ENCODE measurements at regions not wholly inside any gene's neighbourhood (a gene's known extent, or its start where the extent isn't known, plus 50 kb on each side); places are given as distances from the start of the nearest gene placed in this dataset.

- Histone ChIP-seq H3K36me3 (ENCODE audit: control insufficient read depth, insufficient read depth, low read length) (no peaks in the 10 kb centered on the region), H3K9ac (ENCODE audit: low read depth, low read length) (no peak overlapping the region), H3K4me3 (ENCODE audit: low read depth, low read length) (no peak overlapping the region), H3K4me1 (ENCODE audit: control insufficient read depth, insufficient read depth, low read length) (no peaks in the 10 kb centered on the region), H3K9me3 (ENCODE audit: control insufficient read depth, insufficient read depth, low read length) (no peaks in the 10 kb centered on the region), H3K27me3 (ENCODE audit: control insufficient read depth, insufficient read depth, low read length) (no peaks in the 10 kb centered on the region)
Observed at GRCh38 chr3:106783231-106783630, 594.0 kb upstream of the CCDC54 start.

DNA sequence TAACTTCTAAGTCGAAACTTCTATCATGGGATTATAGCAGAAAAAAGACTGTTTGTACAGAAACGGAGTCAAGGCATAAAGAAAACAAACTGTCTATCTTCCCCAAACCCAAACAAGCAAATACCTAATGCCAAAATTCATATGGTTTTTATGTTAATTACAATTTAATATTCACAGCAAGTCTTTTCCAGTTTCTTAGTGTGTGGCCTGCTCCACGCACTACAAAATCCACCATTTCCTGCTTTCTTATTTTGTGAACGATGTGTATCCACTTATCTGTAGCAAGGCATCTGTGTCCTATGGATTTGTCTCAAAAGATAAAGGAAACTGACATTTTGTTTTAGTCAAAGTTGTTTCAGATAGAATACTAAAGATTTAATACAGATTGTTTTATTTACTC, 588.0 kb upstream of the CCDC54 start:
- no peak overlapping the region for H3K9ac ChIP-seq (ENCODE audit: low read depth, low read length)

GRCh38 chr3:106792716-106793115, 584.5 kb upstream of the CCDC54 start:
- Histone ChIP-seq H3K9me3 (ENCODE audit: control insufficient read depth, insufficient read depth, low read length) (no peaks in the 10 kb centered on the region), H3K4me3 (ENCODE audit: low read depth, low read length) (no peak overlapping the region), H3K27me3 (ENCODE audit: control insufficient read depth, insufficient read depth, low read length) (no peaks in the 10 kb centered on the region), H3K36me3 (ENCODE audit: control insufficient read depth, insufficient read depth, low read length) (no peaks in the 10 kb centered on the region), H3K4me1 (ENCODE audit: control insufficient read depth, insufficient read depth, low read length) (no peaks in the 10 kb centered on the region), H3K9ac (ENCODE audit: low read depth, low read length) (no peak overlapping the region)

More for the DNA sequence above, 588.0 kb upstream of the CCDC54 start:
- Histone ChIP-seq H3K9me3 (ENCODE audit: control insufficient read depth, insufficient read depth, low read length) (no peaks in the 10 kb centered on the region), H3K36me3 (ENCODE audit: control insufficient read depth, insufficient read depth, low read length) (no peaks in the 10 kb centered on the region), H3K4me3 (ENCODE audit: low read depth, low read length) (no peak overlapping the region), H3K4me1 (ENCODE audit: control insufficient read depth, insufficient read depth, low read length) (no peaks in the 10 kb centered on the region), H3K27me3 (ENCODE audit: control insufficient read depth, insufficient read depth, low read length) (no peaks in the 10 kb centered on the region)

GRCh38 chr3:106794442-106794841, 582.8 kb upstream of the CCDC54 start:
- Histone ChIP-seq H3K36me3 (ENCODE audit: control insufficient read depth, insufficient read depth, low read length) (no peaks in the 10 kb centered on the region), H3K4me3 (ENCODE audit: low read depth, low read length) (no peak overlapping the region), H3K4me1 (ENCODE audit: control insufficient read depth, insufficient read depth, low read length) (no peaks in the 10 kb centered on the region), H3K9ac (ENCODE audit: low read depth, low read length) (no peak overlapping the region), H3K9me3 (ENCODE audit: control insufficient read depth, insufficient read depth, low read length) (no peaks in the 10 kb centered on the region), H3K27me3 (ENCODE audit: control insufficient read depth, insufficient read depth, low read length) (no peaks in the 10 kb centered on the region)

GRCh38 chr3:106795553-106795952, 581.7 kb upstream of the CCDC54 start:
- Histone ChIP-seq H3K27me3 (ENCODE audit: control insufficient read depth, insufficient read depth, low read length) (no peaks in the 10 kb centered on the region), H3K9ac (ENCODE audit: low read depth, low read length) (no peak overlapping the region), H3K4me1 (ENCODE audit: control insufficient read depth, insufficient read depth, low read length) (no peaks in the 10 kb centered on the region), H3K36me3 (ENCODE audit: control insufficient read depth, insufficient read depth, low read length) (no peaks in the 10 kb centered on the region), H3K9me3 (ENCODE audit: control insufficient read depth, insufficient read depth, low read length) (no peaks in the 10 kb centered on the region), H3K4me3 (ENCODE audit: low read depth, low read length) (no peak overlapping the region)

DNA sequence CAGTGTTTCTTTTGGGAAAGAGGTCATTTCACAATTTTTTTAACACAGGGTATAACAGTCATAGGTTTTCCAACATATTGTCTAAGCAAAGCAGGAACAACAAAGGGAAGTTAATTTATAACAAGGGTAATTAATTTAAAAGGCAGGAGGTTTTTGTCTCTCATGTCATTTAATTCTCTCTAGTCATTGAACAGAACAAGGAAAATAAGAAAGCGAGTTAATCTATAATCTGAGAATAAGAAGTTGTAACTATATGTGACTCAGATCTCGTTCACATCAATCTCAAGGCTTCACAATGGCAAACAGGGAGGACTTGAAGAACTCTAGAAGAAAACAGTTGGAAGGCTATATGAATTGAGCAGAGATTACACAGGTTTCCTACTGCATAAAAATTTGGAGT, 579.8 kb upstream of the CCDC54 start:
- Histone ChIP-seq H3K4me3 (ENCODE audit: low read depth, low read length) (no peak overlapping the region), H3K36me3 (ENCODE audit: control insufficient read depth, insufficient read depth, low read length) (no peaks in the 10 kb centered on the region), H3K9me3 (ENCODE audit: control insufficient read depth, insufficient read depth, low read length) (no peaks in the 10 kb centered on the region), H3K4me1 (ENCODE audit: control insufficient read depth, insufficient read depth, low read length) (no peaks in the 10 kb centered on the region), H3K9ac (ENCODE audit: low read depth, low read length) (no peak overlapping the region), H3K27me3 (ENCODE audit: control insufficient read depth, insufficient read depth, low read length) (no peaks in the 10 kb centered on the region)

DNA sequence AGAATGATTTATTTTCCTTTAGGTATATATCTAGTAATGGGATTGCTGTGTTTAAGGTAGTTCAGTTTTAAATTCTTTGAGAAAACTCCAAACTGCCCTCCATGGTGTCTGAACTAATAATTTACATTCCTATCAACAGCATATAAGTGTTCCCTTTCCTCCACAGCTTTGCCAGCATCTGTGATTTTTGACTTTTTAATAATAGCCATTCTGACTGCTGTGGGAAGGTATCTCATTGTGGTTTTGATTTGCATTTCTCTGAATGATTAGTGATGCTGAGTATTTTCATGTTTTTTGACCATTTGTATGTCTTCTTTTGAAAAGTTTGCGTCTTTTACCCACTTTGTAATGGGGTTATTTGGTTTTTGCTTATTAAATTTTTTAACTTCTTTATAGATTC, 571.6 kb upstream of the CCDC54 start:
- H3K27me3 ChIP-seq (ENCODE audit: control insufficient read depth, insufficient read depth, low read length), result no peaks in the 10 kb centered on the region
- no peak overlapping the region for H3K9ac ChIP-seq (ENCODE audit: low read depth, low read length)

DNA sequence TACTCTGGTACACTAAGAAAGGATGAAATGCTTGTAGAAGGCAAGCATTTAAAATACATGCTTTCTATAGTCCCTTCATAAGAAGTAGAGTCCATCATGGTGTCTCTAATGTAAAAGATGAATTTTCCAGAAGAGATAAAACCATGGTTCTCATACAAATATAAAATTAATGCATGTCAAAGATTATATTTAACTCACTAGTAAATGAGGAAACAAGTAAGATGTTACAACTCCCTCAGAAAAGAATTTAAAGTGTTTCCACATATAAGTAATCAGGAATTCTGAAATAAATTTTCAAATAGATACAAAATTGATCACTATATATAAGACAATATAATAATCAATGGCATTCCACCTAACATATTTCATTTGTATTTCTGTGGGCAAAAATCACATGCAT, 570.3 kb upstream of the CCDC54 start:
- Histone ChIP-seq H3K27me3 (ENCODE audit: control insufficient read depth, insufficient read depth, low read length) (no peaks in the 10 kb centered on the region), H3K9me3 (ENCODE audit: control insufficient read depth, insufficient read depth, low read length) (no peaks in the 10 kb centered on the region), H3K36me3 (ENCODE audit: control insufficient read depth, insufficient read depth, low read length) (no peaks in the 10 kb centered on the region), H3K4me1 (ENCODE audit: control insufficient read depth, insufficient read depth, low read length) (no peaks in the 10 kb centered on the region), H3K9ac (ENCODE audit: low read depth, low read length) (no peak overlapping the region), H3K4me3 (ENCODE audit: low read depth, low read length) (no peak overlapping the region)

More for the DNA sequence above, 571.6 kb upstream of the CCDC54 start:
- no peak overlapping the region for H3K4me3 ChIP-seq (ENCODE audit: low read depth, low read length)
- no peaks in the 10 kb centered on the region for H3K4me1 ChIP-seq (ENCODE audit: control insufficient read depth, insufficient read depth, low read length)
- no peaks in the 10 kb centered on the region for H3K9me3 ChIP-seq (ENCODE audit: control insufficient read depth, insufficient read depth, low read length)
- no peaks in the 10 kb centered on the region for H3K36me3 ChIP-seq (ENCODE audit: control insufficient read depth, insufficient read depth, low read length)

DNA sequence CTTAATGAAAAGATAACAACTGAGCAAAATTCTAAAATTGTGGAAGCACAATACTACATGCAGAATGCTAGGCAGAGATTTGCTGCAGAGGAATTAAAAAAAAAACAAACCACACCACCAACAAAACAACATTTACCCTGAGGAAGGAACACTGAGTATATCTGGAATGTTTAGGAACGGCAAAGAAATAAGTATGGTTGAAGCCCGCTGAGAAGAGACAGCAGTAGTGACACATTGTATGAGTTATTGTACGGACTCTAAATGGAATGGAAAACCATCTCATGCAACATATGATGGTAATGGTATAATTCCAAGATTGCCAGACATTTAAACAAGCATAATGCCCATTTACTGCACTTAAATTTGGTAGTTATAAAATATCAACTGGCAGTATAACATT, 568.2 kb upstream of the CCDC54 start:
- Histone ChIP-seq H3K36me3 (ENCODE audit: control insufficient read depth, insufficient read depth, low read length) (no peaks in the 10 kb centered on the region), H3K9me3 (ENCODE audit: control insufficient read depth, insufficient read depth, low read length) (no peaks in the 10 kb centered on the region), H3K9ac (ENCODE audit: low read depth, low read length) (no peak overlapping the region), H3K4me3 (ENCODE audit: low read depth, low read length) (no peak overlapping the region), H3K4me1 (ENCODE audit: control insufficient read depth, insufficient read depth, low read length) (no peaks in the 10 kb centered on the region), H3K27me3 (ENCODE audit: control insufficient read depth, insufficient read depth, low read length) (no peaks in the 10 kb centered on the region)

GRCh38 chr3:106809623-106810299, 567.5 kb upstream of the CCDC54 start:
- Histone ChIP-seq H3K4me1 (ENCODE audit: control insufficient read depth, insufficient read depth, low read length) (no peaks in the 10 kb centered on the region), H3K4me3 (ENCODE audit: low read depth, low read length) (no peak overlapping the region), H3K9ac (ENCODE audit: low read depth, low read length) (no peak overlapping the region), H3K27me3 (ENCODE audit: control insufficient read depth, insufficient read depth, low read length) (no peaks in the 10 kb centered on the region), H3K36me3 (ENCODE audit: control insufficient read depth, insufficient read depth, low read length) (no peaks in the 10 kb centered on the region), H3K9me3 (ENCODE audit: control insufficient read depth, insufficient read depth, low read length) (no peaks in the 10 kb centered on the region)

GRCh38 chr3:106810300-106810875, 566.9 kb upstream of the CCDC54 start:
- no peaks in the 10 kb centered on the region for H3K4me1 ChIP-seq (ENCODE audit: control insufficient read depth, insufficient read depth, low read length)
- no peaks in the 10 kb centered on the region for H3K9me3 ChIP-seq (ENCODE audit: control insufficient read depth, insufficient read depth, low read length)

DNA sequence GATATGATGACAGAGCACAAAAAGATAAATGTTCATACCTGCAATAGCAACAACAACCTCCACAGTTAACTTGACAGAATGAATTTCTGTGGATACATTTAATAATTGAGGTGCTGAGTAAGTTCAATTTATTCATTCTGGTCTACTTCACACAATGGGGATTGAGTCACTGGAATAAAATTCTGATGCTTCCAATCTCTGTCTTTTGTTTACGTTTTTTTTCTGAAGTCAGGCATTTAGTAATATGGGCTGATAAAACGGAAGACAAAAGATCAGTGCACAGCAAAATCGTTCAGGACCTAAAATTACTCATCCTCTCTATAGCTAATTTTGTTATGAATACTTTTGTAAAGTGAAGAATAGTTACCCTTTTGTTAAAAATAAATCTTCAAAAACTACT, 565.9 kb upstream of the CCDC54 start:
- H3K9ac ChIP-seq (ENCODE audit: low read depth, low read length), result no peak overlapping the region
- H3K36me3 ChIP-seq (ENCODE audit: control insufficient read depth, insufficient read depth, low read length), result no peaks in the 10 kb centered on the region
- no peaks in the 10 kb centered on the region for H3K27me3 ChIP-seq (ENCODE audit: control insufficient read depth, insufficient read depth, low read length)
- no peaks in the 10 kb centered on the region for H3K4me1 ChIP-seq (ENCODE audit: control insufficient read depth, insufficient read depth, low read length)
- no peak overlapping the region for H3K4me3 ChIP-seq (ENCODE audit: low read depth, low read length)
- H3K9me3 ChIP-seq (ENCODE audit: control insufficient read depth, insufficient read depth, low read length), result no peaks in the 10 kb centered on the region

More at GRCh38 chr3:106810300-106810875, 566.9 kb upstream of the CCDC54 start:
- Histone ChIP-seq H3K27me3 (ENCODE audit: control insufficient read depth, insufficient read depth, low read length) (no peaks in the 10 kb centered on the region), H3K4me3 (ENCODE audit: low read depth, low read length) (no peak overlapping the region), H3K36me3 (ENCODE audit: control insufficient read depth, insufficient read depth, low read length) (no peaks in the 10 kb centered on the region), H3K9ac (ENCODE audit: low read depth, low read length) (no peak overlapping the region)

All from iPS-15b (cell line).